ENCODE measurements at regions not wholly inside any gene's neighbourhood (a gene's known extent, or its start where the extent isn't known, plus 50 kb on each side); places are given as distances from the start of the nearest gene placed in this dataset.

GRCh38 chr16:17032332-17032731 lies 438.4 kb downstream of the XYLT1 start:
- no peak for TF ChIP-seq CTCF (IDR thresholded peaks at IDR 0.05)
- no peak for TF ChIP-seq POLR2A (IDR thresholded peaks at IDR 0.05)

All from esophagus squamous epithelium (tissue), 4 donors.